ENCODE measurements at regions not wholly inside any gene's neighbourhood (a gene's known extent, or its start where the extent isn't known, plus 50 kb on each side); places are given as distances from the start of the nearest gene placed in this dataset.

DNA sequence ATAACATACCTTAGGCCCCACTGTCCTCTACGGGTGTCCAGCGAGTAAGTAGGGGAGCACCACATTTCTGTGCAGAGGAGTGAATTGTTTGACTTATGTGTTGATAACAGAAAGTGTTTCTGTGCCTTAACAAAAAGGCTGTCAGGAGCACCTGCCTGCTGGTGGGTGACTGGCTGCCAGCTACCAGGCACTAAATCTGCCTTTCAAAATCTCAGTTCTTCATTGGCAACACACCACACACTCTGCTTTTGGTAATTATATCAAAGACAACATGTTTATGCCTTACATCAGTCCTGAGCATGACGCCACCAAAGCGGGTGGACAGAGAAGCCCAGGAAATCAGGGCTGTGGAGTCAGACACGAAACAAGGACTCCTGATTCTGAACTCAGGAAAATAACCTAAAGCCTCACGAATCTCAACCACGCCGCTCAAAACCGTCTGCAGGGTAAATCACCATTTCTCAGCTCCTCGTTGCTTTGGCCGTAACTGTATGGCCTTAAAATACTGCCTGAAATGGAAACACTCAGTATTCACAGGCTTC is 105.2 kb upstream of the SOX1 start (continued):
- TF ChIP-seq, protein P1, sequence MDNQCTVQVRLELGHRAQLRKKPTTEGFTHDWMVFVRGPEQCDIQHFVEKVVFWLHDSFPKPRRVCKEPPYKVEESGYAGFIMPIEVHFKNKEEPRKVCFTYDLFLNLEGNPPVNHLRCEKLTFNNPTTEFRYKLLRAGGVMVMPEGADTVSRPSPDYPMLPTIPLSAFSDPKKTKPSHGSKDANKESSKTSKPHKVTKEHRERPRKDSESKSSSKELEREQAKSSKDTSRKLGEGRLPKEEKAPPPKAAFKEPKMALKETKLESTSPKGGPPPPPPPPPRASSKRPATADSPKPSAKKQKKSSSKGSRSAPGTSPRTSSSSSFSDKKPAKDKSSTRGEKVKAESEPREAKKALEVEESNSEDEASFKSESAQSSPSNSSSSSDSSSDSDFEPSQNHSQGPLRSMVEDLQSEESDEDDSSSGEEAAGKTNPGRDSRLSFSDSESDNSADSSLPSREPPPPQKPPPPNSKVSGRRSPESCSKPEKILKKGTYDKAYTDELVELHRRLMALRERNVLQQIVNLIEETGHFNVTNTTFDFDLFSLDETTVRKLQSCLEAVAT (IDR thresholded peaks at IDR 0.05): no peak
- no peak for TF ChIP-seq RFX5 (IDR thresholded peaks at IDR 0.05; ENCODE audit: low read depth, low read length)
- TF ChIP-seq POLR2AphosphoS5 (IDR thresholded peaks at IDR 0.05; ENCODE audit: low read length): no peak
- TF ChIP-seq, protein P2, sequence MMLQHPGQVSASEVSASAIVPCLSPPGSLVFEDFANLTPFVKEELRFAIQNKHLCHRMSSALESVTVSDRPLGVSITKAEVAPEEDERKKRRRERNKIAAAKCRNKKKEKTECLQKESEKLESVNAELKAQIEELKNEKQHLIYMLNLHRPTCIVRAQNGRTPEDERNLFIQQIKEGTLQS (IDR thresholded peaks at IDR 0.05; ENCODE audit: borderline replicate concordance, extremely low read depth, low read depth, low read length): no peak

DNA sequence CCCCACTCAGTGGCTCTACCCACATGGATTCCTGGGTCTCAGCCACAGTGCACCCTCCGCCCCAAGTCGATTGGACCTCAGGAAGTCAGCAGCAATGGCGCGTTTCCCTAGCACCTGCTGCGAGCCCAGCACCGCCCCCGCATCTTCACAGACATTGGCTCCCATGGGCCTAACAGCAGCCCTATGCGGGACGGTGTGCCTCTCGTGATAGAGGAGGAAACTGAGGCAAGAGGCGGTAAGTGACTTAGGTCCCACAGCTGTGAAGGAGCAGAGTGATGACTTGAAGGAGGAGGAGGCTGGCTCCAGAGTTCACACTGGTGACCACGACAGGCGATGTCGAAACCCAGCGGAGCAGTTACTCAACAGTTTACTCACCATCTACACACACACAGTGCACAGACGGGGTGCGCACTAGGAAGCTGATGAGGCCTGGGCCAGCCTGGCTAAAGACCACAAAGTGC is 104.5 kb upstream of the SOX1 start:
- WGBS (ENCODE audit: insufficient coverage, insufficient replicate concordance, low lambda C conversion rate, missing lambda C conversion rate): 73% methylated on average over 17 of the region's 17 CpGs
- BruUV-seq (replicated peaks): no TSS peak
- Histone ChIP-seq H3K4me3 (no peak overlapping the region), H2AFZ (ENCODE audit: control insufficient read depth, low read depth, low read length) (no peak overlapping the region), H3K27me3 (replicated peaks in 1 of 2; ENCODE audit: control insufficient read depth in 2 of 2, insufficient read depth in 2 of 2, low read length in 1 of 2) (no peaks in the 10 kb centered on the region), H3K4me2 (ENCODE audit: control insufficient read depth, insufficient read depth) (no peak overlapping the region), H3K79me2 (ENCODE audit: control insufficient read depth, insufficient read depth, low read length) (no peaks in the 10 kb centered on the region), H3K36me3 (ENCODE audit: control insufficient read depth in 2 of 2, insufficient read depth in 2 of 2, low read length in 1 of 2) (no peaks in the 10 kb centered on the region), H3K9ac (ENCODE audit: control insufficient read depth, insufficient read depth, low read length) (no peak overlapping the region), H3K4me1 (ENCODE audit: control insufficient read depth, insufficient read depth, low read length) (no peaks in the 10 kb centered on the region), H4K20me1 (ENCODE audit: control insufficient read depth, insufficient read depth) (no peaks in the 10 kb centered on the region), H3K9me3 (replicated peaks; ENCODE audit: control insufficient read depth, insufficient read depth, low read length) (no peaks in the 10 kb centered on the region), H3K27ac (ENCODE audit: control insufficient read depth, insufficient read depth) (no peak overlapping the region)
- RAD21 ChIA-PET (ENCODE audit: unreplicated experiment): no interaction called here
- FAIRE-seq (no peak), DNase-seq (ENCODE audit: low read depth, low spot score) (no peak), ATAC-seq (no peak)
- in situ Hi-C loops (cut with MboI): no loop called here
- POLR2A ChIA-PET: no interaction called here
- SMC1A ChIA-PET (ENCODE audit: uncharacterized antibody, unreplicated experiment): no interaction called here
- intact Hi-C loops (cut with micrococcal nuclease; ENCODE audit: unreplicated experiment): no loop called here
- TF ChIP-seq SP1 (IDR thresholded peaks at IDR 0.05; ENCODE audit: low read depth, low read length) (no peak), IKZF2 (IDR thresholded peaks at IDR 0.05) (no peak)
- CTCF ChIA-PET: no interaction called here

Data from GM12878 (cell line).